Limb (tissue), 2 donors: ENCODE measurements at regions not wholly inside any gene's neighbourhood (a gene's known extent, or its start where the extent isn't known, plus 50 kb on each side); places are given as distances from the start of the nearest gene placed in this dataset.
"Not testable (repeated sequence)": the region's sequence is repeated elsewhere in the genome, so short reads cannot be mapped to it uniquely, and the experiment has no call there.

Experiments used
- DNase-seq, 2 donors: peaks; one replicate each; pipeline ENCODE4 v3.0.0-alpha.2; 2016; ENCODE audit errors: extremely low spot score in 2 of 2

DNA sequence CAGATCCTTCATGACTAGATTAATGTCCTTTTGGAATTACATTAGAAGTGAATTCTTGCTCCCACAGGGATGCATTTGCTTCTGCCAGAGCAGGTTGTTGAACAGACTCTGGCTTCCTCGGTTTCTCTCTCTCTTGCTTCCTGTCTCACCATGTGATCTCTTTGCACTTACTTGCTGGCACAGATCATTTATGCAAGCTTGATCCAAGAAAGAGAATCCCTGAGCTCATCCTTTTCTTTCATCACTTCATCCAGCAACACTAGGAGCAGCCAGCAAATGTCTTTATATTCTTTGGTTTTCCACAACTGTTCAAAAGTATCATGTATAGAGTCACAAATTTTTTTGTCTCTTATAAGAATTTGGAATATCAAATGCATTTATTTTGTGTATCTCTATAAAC lies 313.5 kb downstream of the ZNF326 start:
- DNase-seq: peak in 1 of 2 donors; percentile 13

DNA sequence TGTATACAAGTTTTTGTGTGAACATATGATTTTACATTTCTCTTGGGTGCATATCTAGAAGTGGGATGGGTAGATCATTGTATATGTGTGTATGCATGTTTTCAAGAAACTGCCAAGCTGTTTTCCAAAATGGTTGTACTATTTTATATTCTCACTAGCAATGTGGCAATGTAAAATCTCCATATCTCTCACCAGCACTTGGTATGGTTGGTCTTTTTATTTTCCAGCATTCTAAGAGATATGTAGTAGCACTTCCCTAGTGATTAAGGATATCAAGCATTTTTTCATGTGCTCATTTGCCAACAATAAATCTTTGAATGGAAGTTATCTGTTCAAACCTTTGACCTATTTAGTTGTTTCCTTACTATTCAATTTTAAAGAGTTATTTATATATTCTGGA lies 310.7 kb downstream of the ZNF326 start:
- no peak for DNase-seq

DNA sequence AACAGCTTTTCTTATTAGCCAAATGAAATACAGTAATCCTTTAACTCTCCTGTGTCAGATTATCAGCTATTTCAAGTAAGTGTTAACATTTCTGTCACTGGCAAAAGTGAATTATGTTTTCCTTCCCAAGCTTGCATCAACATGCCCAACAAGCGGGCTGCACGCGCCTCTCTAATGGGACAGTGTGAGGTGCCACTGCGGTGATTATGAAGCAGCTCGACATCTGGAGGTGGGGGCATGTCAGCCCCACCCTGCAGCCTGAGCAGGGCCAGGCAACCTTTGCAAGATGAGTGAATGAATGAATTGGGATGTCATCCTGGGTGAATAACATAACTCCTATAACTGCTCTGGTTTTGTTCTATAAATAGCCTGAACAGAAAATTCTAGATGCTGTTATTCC lies 301.4 kb downstream of the ZNF326 start:
- no peak for DNase-seq

DNA sequence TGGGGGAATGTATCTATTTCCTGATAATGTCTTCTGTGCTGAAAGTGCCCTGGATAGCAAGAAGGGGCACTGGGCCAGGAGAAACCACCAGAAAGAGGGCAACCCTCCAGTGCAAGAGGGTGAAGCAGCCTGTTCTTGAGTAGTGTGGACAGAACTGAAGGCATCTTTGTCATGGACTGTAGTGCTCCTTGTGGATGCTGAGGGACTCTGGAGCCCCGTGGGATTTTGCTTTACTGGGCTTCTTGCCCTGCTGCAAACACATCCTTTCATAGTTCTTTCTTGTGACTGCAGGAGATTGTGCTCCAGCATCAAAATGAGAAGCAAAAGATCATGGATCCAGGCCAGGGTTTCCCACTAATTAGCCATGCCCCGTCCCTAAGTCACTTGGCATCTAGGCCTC lies 300.6 kb downstream of the ZNF326 start:
- no peak for DNase-seq

DNA sequence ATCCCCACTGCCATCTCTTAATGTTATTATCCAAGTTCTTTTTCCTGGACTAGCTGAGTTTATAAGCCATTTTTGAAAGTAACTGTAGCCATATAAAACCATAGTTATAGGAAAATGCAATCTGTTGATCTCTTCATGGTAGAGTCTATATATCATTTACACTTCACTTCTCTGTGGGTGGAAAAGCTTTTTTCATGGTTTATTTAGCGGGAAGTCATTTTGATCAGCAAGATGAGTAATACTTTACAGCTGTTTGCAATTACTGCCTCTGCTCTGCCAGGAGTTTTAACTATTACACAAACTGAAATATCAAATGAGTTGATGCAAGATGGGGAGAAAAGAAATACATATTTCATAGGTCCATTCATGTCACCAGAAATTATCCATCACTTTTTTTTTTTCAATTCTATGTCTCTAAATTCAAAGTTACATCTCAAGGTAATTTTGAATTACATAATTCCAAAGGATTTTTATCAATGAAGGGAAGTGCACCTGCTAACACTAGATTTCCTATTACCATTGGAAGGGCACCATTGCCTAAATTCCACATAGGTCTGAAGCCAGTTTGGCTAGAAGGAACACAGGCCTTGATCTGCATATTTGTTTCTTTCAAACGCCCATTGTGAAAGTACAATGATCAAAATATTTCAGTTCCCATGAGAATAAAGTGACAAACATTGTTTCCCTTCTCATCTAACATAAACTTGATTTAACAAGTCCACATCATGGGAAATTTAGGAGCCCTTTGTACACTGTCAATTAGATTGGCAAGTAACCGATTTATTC lies 296.7 kb downstream of the ZNF326 start:
- no peak for DNase-seq

DNA sequence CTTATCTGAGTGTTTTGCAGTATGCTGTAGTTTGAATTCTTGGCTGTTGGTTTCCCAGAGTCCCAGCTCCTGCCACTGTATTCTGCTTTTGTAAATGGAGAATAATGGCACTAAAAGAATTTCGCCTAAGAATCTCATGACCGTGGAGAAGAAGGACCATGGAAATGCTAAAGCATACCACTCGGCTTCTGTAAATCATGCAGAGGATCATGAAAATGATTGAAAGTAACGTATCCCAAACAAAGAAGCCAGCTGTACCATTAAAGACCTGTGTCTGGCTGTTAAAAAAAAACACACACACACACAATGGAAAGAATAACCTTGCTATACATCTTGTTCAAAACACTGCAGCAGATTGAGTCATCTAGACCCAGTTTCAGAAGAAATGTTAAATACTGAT lies 287.9 kb downstream of the ZNF326 start:
- DNase-seq: no peak

DNA sequence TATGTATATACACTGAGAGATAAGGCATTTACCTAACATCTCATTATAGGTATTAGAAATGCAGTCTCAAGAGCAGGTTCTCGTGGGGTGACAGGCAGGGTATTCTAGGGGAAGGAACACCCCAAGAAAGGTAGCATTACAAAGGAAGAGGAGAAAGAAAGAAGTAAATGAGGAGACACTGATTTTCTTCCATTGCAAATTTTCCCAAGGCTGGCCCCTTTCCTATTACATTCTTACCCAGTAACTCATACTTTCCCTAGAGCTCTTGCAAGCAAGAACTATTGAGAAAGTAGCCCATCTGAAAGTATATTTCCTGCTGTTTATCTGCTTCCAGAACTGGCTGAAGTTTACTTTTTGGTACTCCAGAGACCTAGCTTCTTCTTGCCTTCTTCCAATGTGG lies 287.0 kb downstream of the ZNF326 start:
- not testable (repeated sequence) for DNase-seq

DNA sequence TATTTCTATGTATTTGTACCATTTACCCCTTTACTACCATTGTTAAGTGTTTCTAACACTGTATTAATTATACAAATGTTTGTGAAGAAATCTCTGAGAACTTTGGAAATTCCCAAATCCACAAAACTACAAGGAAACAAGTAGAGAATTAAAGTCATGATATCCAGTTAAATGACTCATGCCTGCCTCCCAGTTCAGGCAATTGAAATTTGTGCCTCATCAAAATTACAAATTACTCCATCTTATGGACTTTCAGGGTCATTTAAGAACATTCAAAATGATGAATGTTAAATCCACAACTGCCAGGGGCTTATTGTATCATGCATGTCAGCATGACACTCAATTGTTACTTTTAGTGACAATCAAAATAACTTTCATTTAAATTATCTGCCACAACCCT lies 282.4 kb downstream of the ZNF326 start:
- no peak for DNase-seq

DNA sequence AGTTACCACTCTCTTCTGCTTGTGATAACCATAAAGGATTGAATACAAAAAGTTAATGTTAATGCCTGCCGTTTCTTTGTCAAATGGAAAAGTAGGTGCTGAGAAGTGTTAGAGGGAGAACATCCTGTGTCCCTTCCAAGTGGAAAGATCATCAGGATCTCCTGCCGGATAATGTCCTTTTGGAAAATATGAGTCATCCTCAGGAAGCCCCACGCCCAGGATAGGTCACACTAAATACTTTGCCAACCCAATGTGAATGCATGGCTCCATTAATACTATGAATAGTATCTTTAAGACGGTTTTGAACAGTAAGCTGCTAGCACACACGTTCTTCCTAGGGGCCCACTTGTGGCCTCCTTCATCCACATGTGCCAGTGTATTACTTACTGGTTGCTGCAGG lies 279.5 kb downstream of the ZNF326 start:
- DNase-seq: no peak

DNA sequence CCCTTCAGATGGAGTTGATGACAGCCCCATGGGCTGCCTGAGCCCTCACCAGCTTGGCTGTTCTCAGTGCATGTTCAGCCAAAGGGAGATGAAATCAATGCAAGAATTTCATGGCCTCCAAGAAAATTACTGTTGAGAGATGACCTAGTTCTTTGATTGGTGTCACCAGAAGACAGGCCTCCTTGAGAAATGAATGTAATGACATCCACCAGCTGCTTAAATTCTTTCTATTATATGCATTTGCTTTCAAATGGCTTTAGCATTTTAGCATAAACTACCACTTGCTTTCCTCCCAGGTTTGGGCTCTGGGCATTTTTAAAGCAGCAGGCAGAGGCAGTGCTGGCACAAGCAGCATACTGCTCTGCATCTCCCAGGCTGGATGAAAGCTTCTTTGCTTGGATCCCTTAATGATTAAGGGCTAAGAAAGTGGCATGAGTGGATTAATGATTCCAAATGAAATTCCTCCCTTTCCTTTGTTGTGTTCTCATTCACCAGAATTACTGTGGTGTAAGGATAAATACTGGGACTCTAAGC lies 278.4 kb downstream of the ZNF326 start:
- DNase-seq: no peak

DNA sequence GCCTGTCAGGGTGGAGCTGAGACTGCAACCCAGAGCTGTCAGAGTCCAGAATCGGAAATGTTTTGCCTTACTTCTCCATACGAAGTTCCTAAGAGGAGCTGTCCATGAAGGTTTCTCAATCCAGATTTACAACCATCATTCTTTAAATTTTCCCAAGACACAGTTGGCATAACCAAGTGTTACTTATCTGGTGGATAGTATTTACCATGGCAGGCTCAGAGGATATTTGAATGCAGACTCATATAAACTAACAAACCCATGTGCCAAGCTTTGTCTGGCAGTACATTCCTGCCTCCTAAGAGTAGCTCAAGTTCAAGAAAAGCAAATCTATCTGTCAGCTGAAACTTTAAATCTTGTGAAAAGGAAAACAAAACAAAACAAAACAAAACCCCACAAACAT lies 267.9 kb downstream of the ZNF326 start:
- no peak for DNase-seq

DNA sequence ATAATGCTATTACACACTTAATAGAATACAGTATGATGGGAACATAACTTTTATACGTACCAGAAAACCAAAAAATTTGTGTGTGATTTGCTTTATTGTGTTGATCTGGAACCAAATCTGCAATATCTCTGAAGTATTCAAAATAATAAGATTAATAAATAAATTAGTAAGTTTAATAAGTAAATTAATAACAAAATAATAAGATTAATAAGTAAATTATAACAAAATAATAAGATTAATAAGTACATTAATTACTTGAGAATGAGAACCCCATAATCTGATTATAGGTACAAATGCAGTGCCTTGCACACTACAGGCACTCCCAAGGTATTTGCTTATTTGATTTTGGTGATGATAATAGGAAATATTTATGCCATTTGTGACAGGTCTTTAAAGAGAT lies 267.4 kb downstream of the ZNF326 start:
- no peak for DNase-seq

DNA sequence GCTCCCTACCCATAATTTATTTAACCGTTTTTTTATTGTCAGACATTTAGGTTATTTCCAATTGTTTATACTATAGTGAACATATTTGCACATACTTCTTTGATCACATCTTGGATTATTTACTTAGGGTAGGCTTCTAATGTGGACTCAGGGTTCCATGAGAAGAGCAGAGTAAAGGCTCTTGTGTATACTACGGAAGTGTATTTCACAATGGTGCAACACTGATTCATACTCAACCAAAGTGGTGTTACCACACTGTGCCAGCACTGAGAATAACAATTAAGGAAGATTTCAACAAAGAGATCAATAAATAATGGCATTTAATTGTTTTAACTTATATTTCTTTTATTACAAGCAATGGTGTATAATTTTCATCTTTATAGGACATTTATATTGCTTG lies 251.2 kb downstream of the ZNF326 start:
- DNase-seq: no peak

DNA sequence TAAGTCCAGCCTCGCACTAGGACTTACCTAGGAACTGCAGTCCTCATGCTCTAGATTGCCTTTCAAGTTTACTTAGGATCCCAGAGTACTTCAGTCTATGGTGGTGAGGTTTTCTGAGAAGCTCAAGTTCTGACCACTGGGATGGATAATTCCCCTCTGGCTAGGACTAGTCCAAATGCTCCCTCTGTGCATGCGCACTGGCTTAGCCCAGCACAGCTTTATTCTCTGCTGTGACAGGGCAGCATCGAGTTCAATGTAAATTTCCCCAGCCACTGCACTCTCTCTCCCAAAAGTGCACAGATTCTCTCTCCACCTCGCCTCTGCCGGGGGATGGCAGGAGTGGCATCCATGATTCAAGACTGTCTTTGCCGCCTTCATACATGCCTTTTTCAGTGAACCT lies 241.6 kb downstream of the ZNF326 start:
- DNase-seq: no peak

DNA sequence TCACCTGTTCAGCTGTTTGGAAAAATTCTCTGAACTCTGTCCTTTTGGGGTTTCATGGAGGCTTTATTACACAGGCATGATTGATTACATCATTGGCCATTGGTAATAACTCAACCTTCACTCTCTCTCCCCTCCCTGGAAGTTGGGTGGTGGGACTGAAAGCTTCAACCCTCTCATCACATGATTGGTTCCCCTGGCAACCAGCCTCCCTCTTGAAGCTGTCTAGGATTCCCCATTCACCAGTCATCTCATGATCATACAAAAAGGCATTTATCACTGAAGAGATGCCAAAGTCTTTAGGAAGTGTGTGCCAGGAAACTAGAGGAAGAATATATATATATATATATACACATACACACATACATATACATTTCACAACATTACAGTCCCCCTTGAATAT lies 228.5 kb downstream of the ZNF326 start:
- no peak for DNase-seq

DNA sequence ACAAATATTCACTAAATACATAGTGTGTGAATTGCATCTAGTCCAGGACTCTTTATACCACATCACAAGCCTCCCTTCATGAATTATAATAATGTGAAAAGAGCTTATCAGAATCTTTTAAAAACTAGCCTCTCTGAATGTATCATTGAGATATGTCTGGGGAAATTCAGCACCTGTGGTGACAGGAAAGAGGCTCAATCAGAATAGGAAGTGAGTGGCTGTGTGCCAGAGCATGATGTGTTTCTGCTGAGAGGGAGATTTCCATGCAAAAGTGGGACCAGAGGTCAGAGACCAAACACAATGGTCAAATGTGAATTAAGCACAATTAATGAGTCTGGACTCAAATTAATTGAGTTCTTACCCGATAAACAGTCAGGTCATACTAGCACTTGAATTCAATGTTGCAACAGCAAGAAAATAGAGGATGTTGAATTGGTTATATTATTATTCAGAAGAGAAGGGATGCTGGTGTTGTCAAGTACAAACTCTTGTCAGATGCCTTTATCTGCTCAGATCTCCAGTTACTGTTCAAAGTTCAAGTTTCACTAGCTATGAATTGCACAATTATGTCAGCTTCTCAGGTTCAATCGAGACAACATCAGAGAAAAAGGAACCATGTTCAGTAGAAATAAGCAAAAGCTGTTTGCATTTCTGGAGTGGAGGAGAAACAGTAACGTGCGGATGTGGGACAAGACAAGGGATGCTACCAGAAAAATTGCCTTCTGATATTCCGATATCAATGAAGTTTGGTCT lies 226.2 kb downstream of the ZNF326 start:
- DNase-seq: no peak

DNA sequence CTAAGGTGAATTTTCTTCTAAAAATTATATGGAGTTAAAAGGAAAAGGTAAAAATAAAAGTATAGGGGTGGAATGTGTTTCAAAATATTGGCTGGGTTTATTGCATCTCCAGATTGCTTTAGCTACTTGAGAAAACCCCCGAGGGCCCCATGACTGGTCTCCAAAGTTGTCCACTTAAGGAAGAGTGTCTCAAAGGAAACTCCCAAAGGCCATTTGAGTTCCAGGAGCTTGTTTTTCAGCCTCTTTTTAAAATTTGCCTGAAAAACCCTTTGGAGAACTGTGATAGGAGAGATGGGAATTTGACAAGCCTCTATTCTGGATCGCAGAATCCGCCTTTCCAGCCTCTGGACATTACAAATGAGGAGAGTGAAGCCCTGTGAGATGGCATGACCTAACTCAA lies 225.6 kb downstream of the ZNF326 start:
- DNase-seq: no peak

DNA sequence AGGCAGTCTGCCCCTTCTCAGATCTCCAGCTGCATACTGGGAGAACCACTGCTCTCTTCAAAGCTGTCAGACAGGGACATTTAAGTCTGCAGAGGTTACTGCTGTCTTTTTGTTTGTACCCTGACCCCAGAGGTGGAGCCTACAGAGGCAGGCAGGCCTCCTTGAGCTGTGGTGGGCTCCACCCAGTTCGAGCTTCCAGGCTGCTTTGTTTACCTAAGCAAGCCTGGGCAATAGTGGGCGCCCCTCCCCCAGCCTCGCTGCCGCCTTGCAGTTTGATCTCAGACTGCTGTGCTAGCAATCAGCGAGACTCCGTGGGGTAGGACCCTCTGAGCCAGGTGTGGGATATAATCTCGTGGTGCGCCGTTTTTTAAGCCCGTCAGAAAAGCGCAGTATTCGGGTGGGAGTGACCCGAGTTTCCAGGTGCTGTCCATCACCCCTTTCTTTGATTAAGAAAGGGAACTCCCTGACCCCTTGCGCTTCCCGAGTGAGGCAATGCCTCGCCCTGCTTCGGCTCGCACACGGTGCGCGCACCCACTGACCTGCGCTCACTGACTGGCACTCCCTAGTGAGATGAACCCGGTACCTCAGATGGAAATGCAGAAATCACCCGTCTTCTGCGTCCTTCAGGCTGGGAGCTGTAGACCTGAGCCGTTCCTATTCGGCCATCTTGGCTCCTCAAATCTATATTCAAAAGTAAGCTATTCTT lies 224.4 kb downstream of the ZNF326 start:
- not testable (repeated sequence) for DNase-seq

DNA sequence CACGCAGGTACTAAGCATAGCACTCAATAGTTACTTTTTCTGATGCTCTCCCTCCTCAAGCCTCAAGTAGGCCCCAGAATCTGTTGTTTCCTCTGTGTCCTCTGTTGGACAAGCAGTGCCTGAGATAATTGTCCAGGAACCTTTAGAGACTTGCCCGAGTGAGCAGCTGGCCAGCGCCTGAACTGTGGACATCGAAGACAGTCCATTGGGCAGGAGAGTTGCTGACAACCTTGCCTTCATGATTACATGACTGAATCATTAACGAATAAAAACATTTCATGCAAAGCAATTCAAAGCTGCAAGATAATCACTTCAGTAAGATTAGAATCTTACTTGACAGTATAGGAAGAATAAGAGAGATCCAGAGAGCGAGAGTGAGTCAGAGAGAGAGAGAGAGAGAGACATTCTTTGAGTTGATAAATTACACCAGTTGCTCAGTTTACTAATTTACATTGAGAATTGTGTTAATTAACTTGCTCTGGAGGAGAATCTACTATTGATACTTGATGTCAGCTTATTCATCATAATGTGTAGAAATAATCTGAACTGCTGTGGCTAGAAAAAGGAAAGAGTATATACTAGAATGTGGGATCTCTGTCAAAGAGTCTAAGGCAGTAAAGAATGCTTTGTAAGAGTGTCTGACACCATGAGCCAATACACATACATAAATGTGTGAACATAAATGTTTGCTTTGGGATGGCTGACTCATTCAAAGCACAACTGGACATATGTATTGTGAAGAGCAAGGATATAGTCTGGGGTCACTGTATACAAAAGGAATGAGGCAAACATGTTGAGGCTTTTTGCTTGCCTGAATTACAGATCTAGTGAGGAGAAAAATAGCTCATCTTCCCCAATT lies 216.0 kb downstream of the ZNF326 start:
- no peak for DNase-seq

DNA sequence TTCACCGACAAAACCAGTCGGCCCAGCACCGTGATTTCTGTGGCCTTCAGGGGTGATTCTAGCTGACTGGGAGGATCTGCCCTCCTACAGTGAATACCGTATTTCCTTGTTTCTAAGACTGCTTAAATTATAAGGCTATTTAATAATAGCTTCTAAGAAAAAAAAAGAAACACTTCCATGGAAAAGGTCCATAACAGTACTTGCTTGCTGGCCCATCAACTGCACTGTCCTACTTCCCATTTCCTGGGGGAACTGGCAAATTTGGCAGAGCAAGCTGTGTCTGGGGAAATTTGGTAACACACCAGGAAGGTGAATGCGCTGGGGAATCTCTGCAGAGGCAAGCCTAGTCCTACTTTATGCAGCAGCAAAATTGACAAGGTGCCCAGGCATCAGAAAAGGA lies 214.0 kb downstream of the ZNF326 start:
- DNase-seq: no peak

DNA sequence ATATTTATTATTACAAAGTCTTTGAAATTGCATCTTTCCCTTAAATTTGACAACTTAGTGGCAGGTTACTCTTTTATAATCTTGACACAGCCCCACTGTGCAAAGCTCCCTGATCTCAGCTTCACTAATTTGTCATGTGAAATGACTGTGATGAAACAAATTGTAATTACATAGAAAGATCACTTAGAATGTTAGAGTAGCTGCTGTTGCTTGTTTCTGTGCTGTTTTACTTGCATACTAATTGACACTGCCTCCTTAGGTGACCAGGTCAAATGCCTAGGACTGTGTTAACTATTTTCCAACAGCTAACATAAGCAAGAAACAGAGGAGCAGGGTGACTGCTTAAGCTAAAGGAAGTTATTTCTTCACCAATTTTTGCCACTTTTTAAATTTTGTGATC lies 211.3 kb downstream of the ZNF326 start:
- DNase-seq: no peak
